B cell (primary cell): ENCODE measurements at regions not wholly inside any gene's neighbourhood (a gene's known extent, or its start where the extent isn't known, plus 50 kb on each side); places are given as distances from the start of the nearest gene placed in this dataset.

Experiments used
- ATAC-seq: fragments of 200-7000 bp; cut with Tn5 transposase; one replicate; pipeline ENCODE4 v1.10.0; 2021; ENCODE audit warnings: low read depth, mild to moderate bottlenecking, moderate number of reproducible peaks, moderate library complexity
- CTCF ChIA-PET: fragments of 350-600 bp; sonication (Branson Sonifier 250); formaldehyde crosslinking; loops from one replicate; lab custom pipeline; 2021; ENCODE audit warnings: antibody characterized with exemption, inconsistent platforms; lab: Charles Lee
- POLR2A ChIA-PET: fragments of 350-600 bp; sonication (Branson Sonifier 250); formaldehyde crosslinking; loops from one replicate; lab custom pipeline; 2021; ENCODE audit warnings: antibody characterized with exemption; lab: Charles Lee
- DNase-seq: peaks from one replicate; pipeline ENCODE4 v3.0.0; 2013
- H2AFZ ChIP-seq: 2 replicates; pipeline ENCODE4 v1.6.1; 2012; ENCODE audit warnings: mild to moderate bottlenecking, low read depth, low read length; ENCODE audit not compliant: insufficient read depth, poor library complexity, severe bottlenecking
- H3K27ac ChIP-seq, 2 donors: 1 replicate in 1 of 2; 2 replicates in 1 of 2; pipeline ENCODE4 v1.5.1; 2012 to 2013; ENCODE audit warnings: low read length in 2 of 2, mild to moderate bottlenecking in 2 of 2, moderate library complexity in 1 of 2
- H3K27me3 ChIP-seq, 4 experiments: fragments of 200-600 bp in 1 of 4; sonication (generic) in 1 of 4; replicated peaks in 1 of 4; 1 replicate in 2 of 4; 2 replicates in 2 of 4; pipeline versions ENCODE4 v1.6.1 to v1.7.0; 2013 to 2016; ENCODE audit warnings: low read length in 3 of 4, mild to moderate bottlenecking in 2 of 4, mixed read lengths in 1 of 4, moderate library complexity in 1 of 4; ENCODE audit not compliant: insufficient read depth in 4 of 4, control insufficient read depth in 3 of 4; ENCODE audit errors: control extremely low read depth in 1 of 4
- H3K36me3 ChIP-seq, 2 experiments: replicated peaks in 1 of 2; 1 replicate in 1 of 2; 2 replicates in 1 of 2; pipeline versions ENCODE4 v1.6.1 to v1.7.1; 2013; ENCODE audit warnings: low read length in 1 of 2; ENCODE audit not compliant: insufficient read depth in 2 of 2, control insufficient read depth in 1 of 2; ENCODE audit errors: control extremely low read depth in 1 of 2, extremely low read depth in 1 of 2
- H3K4me1 ChIP-seq, 2 donors: fragments of 200-600 bp in 1 of 2; sonication (generic) in 1 of 2; 1 replicate in 1 of 2; 2 replicates in 1 of 2; pipeline versions ENCODE4 v1.5.1 to v1.6.1; 2013 to 2017; ENCODE audit warnings: low read length in 2 of 2; ENCODE audit not compliant: control insufficient read depth in 2 of 2, insufficient read depth in 2 of 2
- H3K4me2 ChIP-seq: replicated peaks from 2 replicates; pipeline ENCODE3; 2012; ENCODE audit warnings: mild to moderate bottlenecking, low read depth, low read length; ENCODE audit not compliant: poor library complexity, severe bottlenecking
- H3K4me3 ChIP-seq, 5 experiments: fragments of 200-600 bp in 1 of 5; sonication (generic) in 1 of 5; 1 replicate in 3 of 5; 2 replicates in 2 of 5; pipeline versions ENCODE4 v1.5.1 to v1.7.0; 2011 to 2016; ENCODE audit warnings: low read length in 4 of 5, mild to moderate bottlenecking in 4 of 5, low read depth in 2 of 5, control low read depth in 1 of 5, moderate library complexity in 1 of 5; ENCODE audit not compliant: insufficient read depth in 1 of 5; ENCODE audit errors: control extremely low read depth in 1 of 5, extremely low read depth in 1 of 5
- H3K79me2 ChIP-seq: fragments of 200-600 bp; sonication (generic); one replicate; pipeline ENCODE4 v1.6.0; 2016; ENCODE audit warnings: low read length; ENCODE audit not compliant: control insufficient read depth, insufficient read depth
- H3K9ac ChIP-seq: fragments of 200-600 bp; sonication (generic); 2 replicates; pipeline ENCODE4 v1.6.1; 2017; ENCODE audit warnings: mild to moderate bottlenecking, low read length, moderate library complexity
- H3K9me3 ChIP-seq, 3 donors: one replicate each; pipeline versions ENCODE4 v1.6.1 to v1.7.1; 2013; ENCODE audit warnings: low read length in 2 of 3; ENCODE audit not compliant: control insufficient read depth in 2 of 3, insufficient read depth in 1 of 3; ENCODE audit errors: control extremely low read depth in 1 of 3
- H4K20me1 ChIP-seq: 2 replicates; pipeline ENCODE4 v1.6.0; 2012; ENCODE audit warnings: mild to moderate bottlenecking, low read length; ENCODE audit not compliant: insufficient read depth, control insufficient read depth, poor library complexity, severe bottlenecking
- H3K27ac Mint-ChIP-seq: one replicate; pipeline ENCODE4 v1.8.0; 2021; ENCODE audit warnings: mixed read lengths
- H3K27me3 Mint-ChIP-seq: one replicate; pipeline ENCODE4 v1.8.0; 2021; ENCODE audit warnings: mixed read lengths
- H3K4me1 Mint-ChIP-seq: one replicate; pipeline ENCODE4 v1.8.0; 2021; ENCODE audit warnings: mixed read lengths
- H3K4me3 Mint-ChIP-seq: one replicate; pipeline ENCODE4 v1.8.0; 2021; ENCODE audit warnings: mixed read lengths
- H3K9me3 Mint-ChIP-seq: one replicate; pipeline ENCODE4 v1.8.0; 2022; ENCODE audit warnings: mixed read lengths; ENCODE audit not compliant: insufficient read depth
- CTCF ChIP-seq: fragments of 200-600 bp; IDR thresholded peaks from one replicate; pipeline ENCODE4 v1.8.0; 2022; ENCODE audit warnings: antibody characterized with exemption, mild to moderate bottlenecking
- EZH2 ChIP-seq: IDR thresholded peaks from 2 replicates; pipeline ENCODE4 v1.6.1; 2012; ENCODE audit warnings: borderline replicate concordance, low read depth, mild to moderate bottlenecking, moderate library complexity, low read length; ENCODE audit not compliant: insufficient read depth, poor library complexity, severe bottlenecking
- WGBS: methylation state at CpG from one replicate; pipeline ENCODE4 v1.1.5; 2013; ENCODE audit warnings: missing lambda C conversion rate; ENCODE audit not compliant: insufficient coverage; 5-methylcytosine and 5-hydroxymethylcytosine counted together
- intact Hi-C: fragments of 100-400 bp; cut with micrococcal nuclease; formaldehyde crosslinking; loops from one replicate; pipeline ENCODE4 v1.10.0; 2022

- Histone ChIP-seq H3K36me3 (no peaks in the 10 kb centered on the region), H3K27ac (no peak overlapping the region), H3K27me3 (no peaks in the 10 kb centered on the region), H3K4me1 (no peaks in the 10 kb centered on the region), H2AFZ (no peak overlapping the region), H4K20me1 (no peaks in the 10 kb centered on the region), H3K79me2 (no peaks in the 10 kb centered on the region), H3K9me3 (peaks cover 0 to 6% (median 4%) of the 10 kb centered on the region in 3 donors), H3K9ac (no peak overlapping the region), H3K4me3 (no peak overlapping the region), H3K4me2 (no peak overlapping the region)
- DNase-seq (no peak), ATAC-seq (no peak)
- Mint-ChIP-seq H3K27me3 (no peaks in the 10 kb centered on the region), H3K4me3 (no peak overlapping the region), H3K27ac (no peak overlapping the region), H3K9me3 (no peaks in the 10 kb centered on the region), H3K4me1 (no peaks in the 10 kb centered on the region)
- intact Hi-C loops: no loop called here
- no peak for TF ChIP-seq EZH2
- TF ChIP-seq CTCF: no peak
- ChIA-PET CTCF (no interaction called here), POLR2A (no interaction called here)
- 88% methylated on average over 3 of the region's 5 CpGs for WGBS
Measured at GRCh38 chr7:52107355-52107754, 790.7 kb upstream of the COBL start.

- H3K36me3 ChIP-seq: no peaks in the 10 kb centered on the region
- ChIA-PET POLR2A (no interaction called here), CTCF (no interaction called here)
- no peak overlapping the region for H2AFZ ChIP-seq
- H3K4me3 Mint-ChIP-seq: no peak overlapping the region
- no peak overlapping the region for H3K27ac Mint-ChIP-seq
- no peak overlapping the region for H3K4me3 ChIP-seq
- DNase-seq (no peak), ATAC-seq (no peak)
- intact Hi-C loops: no loop called here
- H3K79me2 ChIP-seq: no peaks in the 10 kb centered on the region
- no CpG with 5 or more reads among the region's 1 CpG for WGBS
- no peak overlapping the region for H3K9ac ChIP-seq
- no peak overlapping the region for H3K27ac ChIP-seq
- no peaks in the 10 kb centered on the region for H3K27me3 ChIP-seq
- no peaks in the 10 kb centered on the region for H3K27me3 Mint-ChIP-seq
- no peak overlapping the region for H3K4me2 ChIP-seq
- no peaks in the 10 kb centered on the region for H3K4me1 ChIP-seq
- TF ChIP-seq EZH2 (no peak), CTCF (no peak)
- peaks cover 12% of the 10 kb centered on the region for H3K9me3 Mint-ChIP-seq
- H4K20me1 ChIP-seq: no peaks in the 10 kb centered on the region
- H3K4me1 Mint-ChIP-seq: no peaks in the 10 kb centered on the region
- peaks cover 0 to 2% (median 0%) of the 10 kb centered on the region in 3 donors for H3K9me3 ChIP-seq
Measured at GRCh38 chr7:52095861-52096260, 779.3 kb upstream of the COBL start.
